AG04450 (cell line): ENCODE measurements at regions not wholly inside any gene's neighbourhood (a gene's known extent, or its start where the extent isn't known, plus 50 kb on each side); places are given as distances from the start of the nearest gene placed in this dataset.
"Not testable (repeated sequence)": the region's sequence is repeated elsewhere in the genome, so short reads cannot be mapped to it uniquely, and the experiment has no call there.

Experiments
- CTCF ChIA-PET: fragments of 300-600, 350-600 bp; formaldehyde crosslinking; extraction: SDS; loops from one replicate; lab custom pipeline; 2022; ENCODE audit warnings: antibody characterized with exemption, inconsistent platforms; lab: Charles Lee
- POLR2A ChIA-PET: fragments of 350-600 bp; formaldehyde crosslinking; extraction: SDS; loops from one replicate; lab custom pipeline; 2021; ENCODE audit warnings: antibody characterized with exemption, inconsistent platforms; lab: Yijun Ruan, JAX
- DNase-seq: peaks from one replicate; pipeline ENCODE4 v3.0.0-alpha.2; 2011; ENCODE audit warnings: low read depth, low spot score
- H3K27ac ChIP-seq: one replicate; pipeline ENCODE4 v1.5.1; 2012; ENCODE audit warnings: low read depth, low read length, control low read depth
- H3K27me3 ChIP-seq: one replicate; pipeline ENCODE4 v1.6.0; 2012; ENCODE audit warnings: low read length; ENCODE audit not compliant: control insufficient read depth, insufficient read depth
- H3K4me3 ChIP-seq: 2 replicates; pipeline ENCODE4 v1.5.1; 2011; ENCODE audit warnings: mild to moderate bottlenecking, low read depth, low read length, control low read depth
- H3K9me3 ChIP-seq: 2 replicates; pipeline ENCODE4 v1.5.1; 2012; ENCODE audit warnings: low read length; ENCODE audit not compliant: control insufficient read depth, insufficient read depth
- CTCF ChIP-seq: IDR thresholded peaks from 2 replicates; pipeline ENCODE4 v1.5.1; 2011; ENCODE audit warnings: low read depth, low read length, control low read depth, inconsistent platforms

DNA sequence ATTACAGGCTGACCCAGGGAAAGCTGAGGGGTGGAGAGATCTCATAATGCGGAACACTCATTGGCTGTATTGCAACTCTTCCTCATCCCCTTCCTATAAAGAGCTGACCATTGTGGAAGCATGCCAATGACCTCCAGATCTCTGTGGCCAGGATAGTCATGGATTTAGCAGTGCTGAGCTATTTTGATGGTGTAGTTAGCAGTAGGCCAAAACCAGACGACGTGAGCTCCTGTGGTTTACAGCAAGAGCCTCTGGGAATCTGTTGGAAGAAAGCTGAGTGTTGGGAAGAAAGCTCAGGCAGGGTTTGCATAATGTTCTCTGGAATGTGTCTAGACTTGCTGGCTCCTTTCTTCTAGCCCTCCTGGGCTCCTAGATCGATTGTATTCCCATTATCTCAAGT lies 187.5 kb upstream of the GPC6 start:
- POLR2A ChIA-PET: no interaction called here
- CTCF ChIA-PET: no interaction called here

DNA sequence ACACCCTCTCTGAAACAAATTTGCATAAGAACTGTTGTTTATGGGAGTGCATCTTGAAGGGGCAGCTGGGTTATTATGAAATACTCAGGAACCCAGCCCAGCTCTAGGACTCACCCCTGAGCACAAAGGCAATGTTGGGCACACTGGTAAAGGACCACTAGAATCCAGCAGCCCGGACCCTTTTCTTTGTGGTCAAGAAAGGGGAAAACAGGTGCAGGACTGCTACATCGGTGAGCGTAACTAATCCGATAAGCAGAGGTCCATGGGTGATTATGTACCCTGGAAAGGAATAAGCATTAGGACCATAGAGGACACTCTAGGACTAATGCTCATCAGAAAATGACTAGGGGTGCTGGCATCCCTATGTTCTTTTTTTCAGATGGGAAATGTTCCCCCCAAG lies 185.0 kb upstream of the GPC6 start:
- H3K27me3 ChIP-seq, H3K9me3 ChIP-seq, POLR2A ChIA-PET, CTCF ChIA-PET, H3K4me3 ChIP-seq, H3K27ac ChIP-seq, DNase-seq: not testable (repeated sequence)

More for the DNA sequence above, 187.5 kb upstream of the GPC6 start:
- Histone ChIP-seq H3K9me3 (no peaks in the 10 kb centered on the region), H3K4me3 (no peak overlapping the region), H3K27me3 (no peaks in the 10 kb centered on the region), H3K27ac (no peak overlapping the region)
- no peak for TF ChIP-seq CTCF
- DNase-seq: no peak

DNA sequence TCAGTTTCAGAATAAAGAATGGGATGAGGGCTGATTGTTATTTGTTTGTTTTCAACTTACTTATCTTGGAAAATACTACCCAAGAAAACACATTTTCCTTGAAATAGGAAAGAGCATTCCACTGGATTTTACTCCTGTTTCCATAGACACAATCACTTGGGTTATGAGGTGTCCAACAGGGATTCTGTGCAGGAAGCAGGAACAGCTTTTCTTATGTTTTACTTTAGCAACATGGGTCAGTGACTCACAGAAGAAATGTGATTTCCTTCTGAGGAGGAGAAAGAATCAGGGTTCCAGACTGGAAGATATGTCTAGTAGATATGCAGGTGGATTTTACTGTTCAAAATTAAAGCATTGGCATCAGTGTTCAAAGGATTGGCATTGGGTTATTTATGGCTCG lies 180.8 kb upstream of the GPC6 start:
- H3K27ac ChIP-seq: no peak overlapping the region

GRCh38 chr13:93055233-93055632 lies 171.4 kb upstream of the GPC6 start:
- POLR2A ChIA-PET: no interaction called here
- H3K4me3 ChIP-seq: no peak overlapping the region
- no peak for TF ChIP-seq CTCF

More for the DNA sequence above, 180.8 kb upstream of the GPC6 start:
- POLR2A ChIA-PET: no interaction called here
- CTCF ChIA-PET: no interaction called here
- H3K9me3 ChIP-seq: no peaks in the 10 kb centered on the region
- H3K4me3 ChIP-seq: no peak overlapping the region
- no peaks in the 10 kb centered on the region for H3K27me3 ChIP-seq
- no peak for TF ChIP-seq CTCF
- DNase-seq: no peak

GRCh38 chr13:93058301-93058700 lies 168.3 kb upstream of the GPC6 start:
- DNase-seq: no peak
- TF ChIP-seq CTCF: no peak
- H3K4me3 ChIP-seq: no peak overlapping the region
- H3K27me3 ChIP-seq: no peaks in the 10 kb centered on the region
- ChIA-PET POLR2A (no interaction called here), CTCF (no interaction called here)
- H3K9me3 ChIP-seq: no peaks in the 10 kb centered on the region
- H3K27ac ChIP-seq: no peak overlapping the region

More at GRCh38 chr13:93055233-93055632, 171.4 kb upstream of the GPC6 start:
- Histone ChIP-seq H3K27me3 (no peaks in the 10 kb centered on the region), H3K27ac (no peak overlapping the region), H3K9me3 (no peaks in the 10 kb centered on the region)
- CTCF ChIA-PET: no interaction called here
- DNase-seq: no peak

DNA sequence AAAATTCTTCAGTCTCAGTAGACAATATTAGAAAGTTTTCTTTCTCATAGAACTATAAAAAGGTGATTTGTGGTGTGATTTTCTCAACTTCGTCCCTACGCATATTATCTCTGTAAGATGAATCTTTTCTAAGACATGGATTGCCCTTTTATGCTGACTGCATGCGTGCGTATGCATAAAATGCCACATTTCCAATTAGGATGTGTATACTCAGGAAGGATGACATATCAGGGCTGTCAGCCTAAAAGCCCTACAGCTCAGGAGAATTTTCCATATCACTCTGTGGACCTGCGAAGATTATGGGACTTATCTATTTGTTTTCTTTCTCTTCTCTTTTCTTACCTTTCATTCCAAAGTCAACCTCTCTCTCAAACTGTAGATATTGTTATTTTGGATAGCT lies 166.5 kb upstream of the GPC6 start:
- POLR2A ChIA-PET: no interaction called here

More for the DNA sequence above, 166.5 kb upstream of the GPC6 start:
- H3K27me3 ChIP-seq: no peaks in the 10 kb centered on the region
- H3K4me3 ChIP-seq: no peak overlapping the region
- no peak for DNase-seq
- H3K9me3 ChIP-seq: no peaks in the 10 kb centered on the region
- no peak for TF ChIP-seq CTCF
- CTCF ChIA-PET: no interaction called here
- no peak overlapping the region for H3K27ac ChIP-seq
